H9 (cell line): ENCODE measurements at regions not wholly inside any gene's neighbourhood (a gene's known extent, or its start where the extent isn't known, plus 50 kb on each side); places are given as distances from the start of the nearest gene placed in this dataset.

Source experiments
- DNase-seq: peaks from one replicate; pipeline ENCODE4 v3.0.0-alpha.2; 2017
- H2AFZ ChIP-seq: one replicate; pipeline ENCODE4 v1.6.1; 2013; ENCODE audit warnings: mild to moderate bottlenecking, low read length, control low read depth, moderate library complexity
- H2AK5ac ChIP-seq: 2 replicates; pipeline ENCODE4 v1.6.1; 2013; ENCODE audit warnings: low read length, control low read depth, mixed read lengths; ENCODE audit not compliant: insufficient read length
- H2BK120ac ChIP-seq: one replicate; pipeline ENCODE4 v1.6.1; 2013; ENCODE audit warnings: low read depth, mild to moderate bottlenecking, low read length, control low read depth, inconsistent platforms; ENCODE audit not compliant: poor library complexity, severe bottlenecking
- H2BK12ac ChIP-seq: 2 replicates; pipeline ENCODE4 v1.6.1; 2013; ENCODE audit warnings: low read length, control low read depth, mixed read lengths, low read depth; ENCODE audit not compliant: insufficient read length
- H2BK15ac ChIP-seq: 2 replicates; pipeline ENCODE4 v1.6.1; 2013; ENCODE audit warnings: low read depth, low read length, control low read depth
- H2BK20ac ChIP-seq: one replicate; pipeline ENCODE4 v1.6.1; 2013; ENCODE audit warnings: low read depth, mild to moderate bottlenecking, low read length, control low read depth, inconsistent platforms; ENCODE audit not compliant: poor library complexity, severe bottlenecking
- H2BK5ac ChIP-seq: 2 replicates; pipeline ENCODE4 v1.6.1; 2013; ENCODE audit warnings: low read length, control low read depth, mixed read lengths; ENCODE audit not compliant: insufficient read length
- H3K14ac ChIP-seq: 2 replicates; pipeline ENCODE4 v1.6.1; 2013; ENCODE audit warnings: low read length, control low read depth; ENCODE audit not compliant: insufficient read depth
- H3K18ac ChIP-seq: 2 replicates; pipeline ENCODE4 v1.6.1; 2013; ENCODE audit warnings: low read depth, mild to moderate bottlenecking, mixed read lengths, low read length, control low read depth; ENCODE audit not compliant: insufficient read length
- H3K23ac ChIP-seq: 2 replicates; pipeline ENCODE4 v1.6.1; 2013; ENCODE audit warnings: low read length, control low read depth, mixed read lengths, low read depth; ENCODE audit not compliant: insufficient read length
- H3K23me2 ChIP-seq: 2 replicates; pipeline ENCODE4 v1.6.1; 2013; ENCODE audit warnings: low read depth, mild to moderate bottlenecking, mixed read lengths, low read length, control low read depth; ENCODE audit not compliant: insufficient read length, poor library complexity, severe bottlenecking
- H3K27ac ChIP-seq: 2 replicates; pipeline ENCODE4 v1.5.1; 2013; ENCODE audit warnings: low read length, control low read depth, mixed read lengths, low read depth; ENCODE audit not compliant: insufficient read length
- H3K27me3 ChIP-seq: 2 replicates; pipeline ENCODE4 v1.6.1; 2013; ENCODE audit warnings: low read length, control low read depth, inconsistent platforms; ENCODE audit not compliant: insufficient read depth
- H3K4ac ChIP-seq: 2 replicates; pipeline ENCODE4 v1.6.1; 2013; ENCODE audit warnings: low read depth, mild to moderate bottlenecking, control low read depth, inconsistent platforms, low read length, moderate library complexity
- H3K4me1 ChIP-seq: 2 replicates; pipeline ENCODE4 v1.6.1; 2013; ENCODE audit warnings: low read length, control low read depth, inconsistent platforms; ENCODE audit not compliant: insufficient read depth
- H3K4me2 ChIP-seq: 2 replicates; pipeline ENCODE4 v1.6.1; 2013; ENCODE audit warnings: low read length, control low read depth, mixed read lengths; ENCODE audit not compliant: insufficient read length, insufficient read depth
- H3K56ac ChIP-seq: 2 replicates; pipeline ENCODE4 v1.6.1; 2013; ENCODE audit warnings: low read depth, mild to moderate bottlenecking, mixed read lengths, low read length, control low read depth; ENCODE audit not compliant: insufficient read length
- H3K79me1 ChIP-seq: 2 replicates; pipeline ENCODE4 v1.6.1; 2013; ENCODE audit warnings: low read depth, mild to moderate bottlenecking, moderate library complexity, low read length, control low read depth, inconsistent platforms; ENCODE audit not compliant: insufficient read depth, poor library complexity, severe bottlenecking
- H3K79me2 ChIP-seq: 2 replicates; pipeline ENCODE4 v1.6.1; 2013; ENCODE audit warnings: low read length, control low read depth, inconsistent platforms; ENCODE audit not compliant: insufficient read depth
- H3K9ac ChIP-seq: 2 replicates; pipeline ENCODE4 v1.6.1; 2013; ENCODE audit warnings: low read length, control low read depth, mixed read lengths; ENCODE audit not compliant: insufficient read length; ENCODE audit errors: extremely low read depth
- H3K9me3 ChIP-seq: one replicate; pipeline ENCODE4 v1.6.1; 2013; ENCODE audit warnings: low read depth, low read length, inconsistent platforms; ENCODE audit not compliant: control insufficient read depth
- H3T11ph ChIP-seq: one replicate; pipeline ENCODE4 v1.6.1; 2013; ENCODE audit warnings: mild to moderate bottlenecking, low read length, control low read depth, inconsistent platforms
- H4K20me1 ChIP-seq: one replicate; pipeline ENCODE4 v1.6.1; 2013; ENCODE audit not compliant: control insufficient read depth, insufficient read length, insufficient read depth
- H4K5ac ChIP-seq: 2 replicates; pipeline ENCODE4 v1.6.1; 2013; ENCODE audit warnings: low read depth, mild to moderate bottlenecking, mixed read lengths, low read length, control low read depth; ENCODE audit not compliant: insufficient read length
- H4K8ac ChIP-seq: replicated peaks from 2 replicates; pipeline ENCODE4 v1.6.1; 2013; ENCODE audit warnings: low read length, control low read depth, mixed read lengths, low read depth; ENCODE audit not compliant: insufficient read length
- H4K91ac ChIP-seq: 2 replicates; pipeline ENCODE4 v1.6.1; 2013; ENCODE audit warnings: low read depth, mild to moderate bottlenecking, moderate library complexity, mixed read lengths, low read length, control low read depth; ENCODE audit not compliant: insufficient read length
- H3K27ac Mint-ChIP-seq, 3 experiments: 2 replicates in 2 of 3; 3 replicates in 1 of 3; pipeline ENCODE4 v1.8.0; 2020 to 2021; ENCODE audit warnings: mixed read lengths in 3 of 3, mild to moderate bottlenecking in 1 of 3, moderate library complexity in 1 of 3
- H3K27me3 Mint-ChIP-seq: 2 replicates; pipeline ENCODE4 v1.8.0; 2021; ENCODE audit warnings: low read depth, mild to moderate bottlenecking, moderate library complexity, mixed read lengths
- H3K36me3 Mint-ChIP-seq, 3 experiments: 2 replicates in 2 of 3; 3 replicates in 1 of 3; pipeline ENCODE4 v1.8.0; 2020 to 2021; ENCODE audit warnings: low read depth in 3 of 3, mixed read lengths in 3 of 3; ENCODE audit not compliant: insufficient read depth in 1 of 3
- H3K4me1 Mint-ChIP-seq, 2 experiments: 2 replicates each; pipeline ENCODE4 v1.8.0; 2020; ENCODE audit warnings: mixed read lengths in 2 of 2
- H3K4me3 Mint-ChIP-seq, 2 experiments: 2 replicates in 1 of 2; 3 replicates in 1 of 2; pipeline ENCODE4 v1.8.0; 2020 to 2021; ENCODE audit warnings: mild to moderate bottlenecking in 2 of 2, mixed read lengths in 2 of 2, moderate library complexity in 1 of 2
- H3K9me3 Mint-ChIP-seq, 2 experiments: 2 replicates in 1 of 2; 3 replicates in 1 of 2; pipeline ENCODE4 v1.8.0; 2020; ENCODE audit warnings: mild to moderate bottlenecking in 2 of 2, mixed read lengths in 2 of 2, moderate library complexity in 1 of 2
- WGBS: extraction: QIAGEN DNeasy Blood & Tissue Kit; methylation state at CpG from one replicate; pipeline ENCODE4 v1.1.7; 2013; ENCODE audit warnings: missing lambda C conversion rate, low lambda C conversion rate, mixed read lengths; ENCODE audit not compliant: insufficient read length; ENCODE audit errors: extremely low coverage; 5-methylcytosine and 5-hydroxymethylcytosine counted together
- TF ChIP-seq, protein P1 (sequence below): fragments of 200-600 bp; sonication (generic); conservative IDR thresholded peaks from 3 replicates; pipeline ENCODE4 v1.8.0; 2021; ENCODE audit warnings: antibody characterized with exemption, mild to moderate bottlenecking

DNA sequence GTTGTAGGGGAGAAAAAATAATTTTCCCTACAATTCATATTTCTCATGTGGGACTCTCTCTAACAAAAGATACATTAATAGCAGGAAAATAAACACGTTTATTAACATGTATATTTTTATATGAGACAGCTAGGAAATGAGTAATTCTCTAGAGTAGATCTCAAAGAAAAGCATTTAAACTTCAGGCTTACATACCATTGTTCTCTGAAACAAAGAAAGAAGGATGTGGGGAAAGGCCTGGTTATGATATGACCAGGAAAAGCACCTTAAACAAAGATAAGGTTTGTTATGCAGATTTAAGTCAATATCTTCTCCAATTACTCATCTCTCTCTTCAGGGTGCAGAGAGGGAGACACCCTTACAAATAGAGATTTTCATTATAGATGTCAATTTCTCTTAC lies 131.3 kb downstream of the SLC7A11 start:
- 0 out of 2 replicates have a peak, but pooled peaks cover 2% of the 10 kb centered on the region for H3K4me1 ChIP-seq
- TF ChIP-seq, protein P1, sequence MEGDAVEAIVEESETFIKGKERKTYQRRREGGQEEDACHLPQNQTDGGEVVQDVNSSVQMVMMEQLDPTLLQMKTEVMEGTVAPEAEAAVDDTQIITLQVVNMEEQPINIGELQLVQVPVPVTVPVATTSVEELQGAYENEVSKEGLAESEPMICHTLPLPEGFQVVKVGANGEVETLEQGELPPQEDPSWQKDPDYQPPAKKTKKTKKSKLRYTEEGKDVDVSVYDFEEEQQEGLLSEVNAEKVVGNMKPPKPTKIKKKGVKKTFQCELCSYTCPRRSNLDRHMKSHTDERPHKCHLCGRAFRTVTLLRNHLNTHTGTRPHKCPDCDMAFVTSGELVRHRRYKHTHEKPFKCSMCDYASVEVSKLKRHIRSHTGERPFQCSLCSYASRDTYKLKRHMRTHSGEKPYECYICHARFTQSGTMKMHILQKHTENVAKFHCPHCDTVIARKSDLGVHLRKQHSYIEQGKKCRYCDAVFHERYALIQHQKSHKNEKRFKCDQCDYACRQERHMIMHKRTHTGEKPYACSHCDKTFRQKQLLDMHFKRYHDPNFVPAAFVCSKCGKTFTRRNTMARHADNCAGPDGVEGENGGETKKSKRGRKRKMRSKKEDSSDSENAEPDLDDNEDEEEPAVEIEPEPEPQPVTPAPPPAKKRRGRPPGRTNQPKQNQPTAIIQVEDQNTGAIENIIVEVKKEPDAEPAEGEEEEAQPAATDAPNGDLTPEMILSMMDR, result no peak
- H3K23me2 ChIP-seq, result no peaks in the 10 kb centered on the region
- H3K18ac ChIP-seq, result no peak overlapping the region
- no peak overlapping the region for H2BK120ac ChIP-seq
- H2AK5ac ChIP-seq, result no peak overlapping the region
- H2BK15ac ChIP-seq, result no peak overlapping the region
- H3K79me2 ChIP-seq, result no peaks in the 10 kb centered on the region
- no peak overlapping the region for H2BK12ac ChIP-seq
- no peak overlapping the region for H4K5ac ChIP-seq
- no peak overlapping the region for H2AFZ ChIP-seq
- no peak overlapping the region for H3K56ac ChIP-seq
- Mint-ChIP-seq H3K27me3 (no peaks in the 10 kb centered on the region), H3K9me3 (peaks cover 8 to 17% of the 10 kb centered on the region in 2 experiments), H3K4me3 (no peak overlapping the region), H3K27ac (peak overlapping the region in 1 of 3 experiments; percentile 89; a peak in 1 of 7 replicates), H3K36me3 (peaks cover 11 to 18% (median 12%) of the 10 kb centered on the region in 3 experiments), H3K4me1 (peaks cover 44 to 54% of the 10 kb centered on the region in 2 experiments)
- H3K27me3 ChIP-seq, result no peaks in the 10 kb centered on the region
- DNase-seq, result no peak
- H3K4ac ChIP-seq, result no peak overlapping the region
- H2BK20ac ChIP-seq, result no peak overlapping the region
- no CpG with 5 or more reads among the region's 1 CpG for WGBS
- no peak overlapping the region for H3T11ph ChIP-seq
- H3K14ac ChIP-seq, result no peak overlapping the region
- peaks cover 9% of the 10 kb centered on the region for H3K9me3 ChIP-seq
- H3K27ac ChIP-seq, result no peak overlapping the region
- H2BK5ac ChIP-seq, result no peak overlapping the region
- H4K8ac ChIP-seq, result no peak overlapping the region
- no peak overlapping the region for H3K23ac ChIP-seq
- no peak overlapping the region for H4K91ac ChIP-seq
- no peaks in the 10 kb centered on the region for H4K20me1 ChIP-seq
- no peak overlapping the region for H3K9ac ChIP-seq
- no peak overlapping the region for H3K4me2 ChIP-seq
- no peaks in the 10 kb centered on the region for H3K79me1 ChIP-seq
